H1 (cell line): ENCODE measurements at regions not wholly inside any gene's neighbourhood (a gene's known extent, or its start where the extent isn't known, plus 50 kb on each side); places are given as distances from the start of the nearest gene placed in this dataset.

Experiments
- EGR1 ChIP-seq: IDR thresholded peaks from 2 replicates; pipeline ENCODE4 v1.6.1; 2011; ENCODE audit warnings: low read depth, low read length, borderline replicate concordance
- EZH2 ChIP-seq: fragments of 200-600 bp; sonication (generic); IDR thresholded peaks from 2 replicates; pipeline ENCODE4 v1.7.1; 2012; ENCODE audit warnings: low read depth, mild to moderate bottlenecking, moderate library complexity, low read length, inconsistent platforms; ENCODE audit not compliant: severe bottlenecking
- TF ChIP-seq, protein P1 (sequence below): IDR thresholded peaks from 2 replicates; pipeline ENCODE4 v1.6.1; 2011; ENCODE audit warnings: low read depth, mild to moderate bottlenecking, low read length; ENCODE audit not compliant: insufficient read depth
- TF ChIP-seq, protein P2 (sequence below): IDR thresholded peaks from 2 replicates; pipeline ENCODE4 v1.6.1; 2011; ENCODE audit warnings: low read length, improper control_type of control experiment

DNA sequence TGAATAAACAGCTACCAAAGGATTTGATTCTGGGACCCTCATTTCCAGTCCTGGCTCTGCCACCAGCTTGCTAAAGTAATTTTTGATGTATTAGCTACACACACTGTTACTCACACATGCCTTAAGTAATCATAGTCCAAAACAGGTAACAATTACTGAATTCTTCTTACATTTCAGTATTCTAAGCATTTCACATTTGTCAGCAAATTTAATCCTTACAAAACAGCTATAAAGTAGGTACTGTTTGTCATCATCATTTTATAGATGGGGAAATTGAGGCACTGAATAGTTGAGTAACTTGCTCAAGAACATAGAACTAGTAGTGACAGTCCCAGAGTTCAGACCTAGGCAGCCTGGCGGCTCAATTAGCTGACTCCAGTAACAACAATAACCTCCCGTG lies 272.6 kb downstream of the QKI start:
- TF ChIP-seq, protein P1, sequence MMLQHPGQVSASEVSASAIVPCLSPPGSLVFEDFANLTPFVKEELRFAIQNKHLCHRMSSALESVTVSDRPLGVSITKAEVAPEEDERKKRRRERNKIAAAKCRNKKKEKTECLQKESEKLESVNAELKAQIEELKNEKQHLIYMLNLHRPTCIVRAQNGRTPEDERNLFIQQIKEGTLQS = no peak
- TF ChIP-seq, protein P2, sequence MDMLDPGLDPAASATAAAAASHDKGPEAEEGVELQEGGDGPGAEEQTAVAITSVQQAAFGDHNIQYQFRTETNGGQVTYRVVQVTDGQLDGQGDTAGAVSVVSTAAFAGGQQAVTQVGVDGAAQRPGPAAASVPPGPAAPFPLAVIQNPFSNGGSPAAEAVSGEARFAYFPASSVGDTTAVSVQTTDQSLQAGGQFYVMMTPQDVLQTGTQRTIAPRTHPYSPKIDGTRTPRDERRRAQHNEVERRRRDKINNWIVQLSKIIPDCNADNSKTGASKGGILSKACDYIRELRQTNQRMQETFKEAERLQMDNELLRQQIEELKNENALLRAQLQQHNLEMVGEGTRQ = no peak
- TF ChIP-seq EZH2 (no peak), EGR1 (no peak)
